ENCODE measurements at regions not wholly inside any gene's neighbourhood (a gene's known extent, or its start where the extent isn't known, plus 50 kb on each side); places are given as distances from the start of the nearest gene placed in this dataset.

GRCh38 chr2:226434702-226435101 lies 364.9 kb downstream of the IRS1 start:
- Histone ChIP-seq H3K4me3 (replicated peaks; ENCODE audit: insufficient read depth, low read length) (no peak overlapping the region), H3K27me3 (ENCODE audit: insufficient read depth, poor library complexity, severe bottlenecking) (no peaks in the 10 kb centered on the region), H3K27ac (replicated peaks) (no peak overlapping the region)
- no peak for DNase-seq (ENCODE audit: low read depth in 1 of 2, low spot score in 1 of 2)
- TF ChIP-seq POLR2AphosphoS5 (IDR thresholded peaks at IDR 0.05; ENCODE audit: low read depth), result no peak
- TF ChIP-seq SPI1 (IDR thresholded peaks at IDR 0.05; ENCODE audit: borderline replicate concordance, low read depth), result no peak
- no peak for TF ChIP-seq GABPA (IDR thresholded peaks at IDR 0.05; ENCODE audit: low read depth)
- no peak for TF ChIP-seq CTCF (IDR thresholded peaks at IDR 0.05; ENCODE audit: insufficient read depth, low read length)
- TF ChIP-seq REST (IDR thresholded peaks at IDR 0.05; ENCODE audit: insufficient replicate concordance, low read depth), result no peak

- DNase-seq (ENCODE audit: low read depth in 1 of 2, low spot score in 1 of 2), result no peak
- Histone ChIP-seq H3K4me3 (replicated peaks; ENCODE audit: insufficient read depth, low read length) (no peak overlapping the region), H3K27me3 (ENCODE audit: insufficient read depth, poor library complexity, severe bottlenecking) (no peaks in the 10 kb centered on the region), H3K27ac (replicated peaks) (no peak overlapping the region)
- TF ChIP-seq REST (IDR thresholded peaks at IDR 0.05; ENCODE audit: insufficient replicate concordance, low read depth), result no peak
- TF ChIP-seq CTCF (IDR thresholded peaks at IDR 0.05; ENCODE audit: insufficient read depth, low read length), result no peak
- TF ChIP-seq POLR2AphosphoS5 (IDR thresholded peaks at IDR 0.05; ENCODE audit: low read depth), result no peak
- TF ChIP-seq SPI1 (IDR thresholded peaks at IDR 0.05; ENCODE audit: borderline replicate concordance, low read depth), result no peak
- TF ChIP-seq GABPA (IDR thresholded peaks at IDR 0.05; ENCODE audit: low read depth), result no peak
Measured at GRCh38 chr2:226431288-226431948, 368.2 kb downstream of the IRS1 start.

GRCh38 chr2:226429476-226429875 lies 370.1 kb downstream of the IRS1 start:
- H3K27me3 ChIP-seq (ENCODE audit: insufficient read depth, poor library complexity, severe bottlenecking), result no peaks in the 10 kb centered on the region
- TF ChIP-seq POLR2AphosphoS5 (IDR thresholded peaks at IDR 0.05; ENCODE audit: low read depth) (no peak), CTCF (IDR thresholded peaks at IDR 0.05; ENCODE audit: insufficient read depth, low read length) (no peak), REST (IDR thresholded peaks at IDR 0.05; ENCODE audit: insufficient replicate concordance, low read depth) (no peak), SPI1 (IDR thresholded peaks at IDR 0.05; ENCODE audit: borderline replicate concordance, low read depth) (no peak)
- no peak overlapping the region for H3K4me3 ChIP-seq (replicated peaks; ENCODE audit: insufficient read depth, low read length)
- H3K27ac ChIP-seq (replicated peaks), result no peak overlapping the region
- DNase-seq (ENCODE audit: low read depth in 1 of 2, low spot score in 1 of 2), result no peak
